ENCODE measurements at regions not wholly inside any gene's neighbourhood (a gene's known extent, or its start where the extent isn't known, plus 50 kb on each side); places are given as distances from the start of the nearest gene placed in this dataset.

DNA sequence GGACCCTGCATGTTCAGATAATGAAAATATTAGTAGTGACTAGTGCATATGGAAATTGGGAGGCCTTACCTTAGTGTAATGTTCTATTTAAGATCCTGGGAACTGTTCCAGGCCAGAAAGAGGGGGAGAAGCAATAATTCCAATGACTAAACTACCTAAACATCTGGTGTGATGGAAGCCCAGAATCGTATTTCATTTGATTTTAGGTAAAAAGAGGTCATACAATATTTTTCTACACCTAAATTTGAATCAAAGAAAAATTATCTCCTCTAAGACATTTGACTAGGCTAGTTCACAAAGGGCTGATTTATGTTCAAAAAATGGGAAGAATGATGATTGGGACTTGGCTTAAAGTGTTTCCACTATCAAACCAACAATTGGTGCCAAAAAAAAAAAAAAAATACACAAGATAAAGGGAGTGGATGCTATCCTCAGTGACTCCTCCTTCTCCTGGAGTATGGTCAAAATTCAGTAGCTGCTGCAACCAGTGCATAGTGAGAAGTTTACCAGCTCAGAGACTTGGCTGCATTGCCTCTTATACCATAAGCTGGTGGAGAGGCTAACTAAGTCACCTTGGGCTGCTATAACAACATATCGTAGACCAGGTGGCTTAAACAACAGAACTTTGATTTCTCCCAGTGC, 1038.3 kb upstream of the ACVR2A start:
- H3K4me1 ChIP-seq: no peaks in the 10 kb centered on the region
- H3K27me3 ChIP-seq: no peaks in the 10 kb centered on the region
- no peak for TF ChIP-seq POLR2A (IDR thresholded peaks at IDR 0.05)
- TF ChIP-seq, protein P1, sequence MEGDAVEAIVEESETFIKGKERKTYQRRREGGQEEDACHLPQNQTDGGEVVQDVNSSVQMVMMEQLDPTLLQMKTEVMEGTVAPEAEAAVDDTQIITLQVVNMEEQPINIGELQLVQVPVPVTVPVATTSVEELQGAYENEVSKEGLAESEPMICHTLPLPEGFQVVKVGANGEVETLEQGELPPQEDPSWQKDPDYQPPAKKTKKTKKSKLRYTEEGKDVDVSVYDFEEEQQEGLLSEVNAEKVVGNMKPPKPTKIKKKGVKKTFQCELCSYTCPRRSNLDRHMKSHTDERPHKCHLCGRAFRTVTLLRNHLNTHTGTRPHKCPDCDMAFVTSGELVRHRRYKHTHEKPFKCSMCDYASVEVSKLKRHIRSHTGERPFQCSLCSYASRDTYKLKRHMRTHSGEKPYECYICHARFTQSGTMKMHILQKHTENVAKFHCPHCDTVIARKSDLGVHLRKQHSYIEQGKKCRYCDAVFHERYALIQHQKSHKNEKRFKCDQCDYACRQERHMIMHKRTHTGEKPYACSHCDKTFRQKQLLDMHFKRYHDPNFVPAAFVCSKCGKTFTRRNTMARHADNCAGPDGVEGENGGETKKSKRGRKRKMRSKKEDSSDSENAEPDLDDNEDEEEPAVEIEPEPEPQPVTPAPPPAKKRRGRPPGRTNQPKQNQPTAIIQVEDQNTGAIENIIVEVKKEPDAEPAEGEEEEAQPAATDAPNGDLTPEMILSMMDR (IDR thresholded peaks at IDR 0.05): no peak
- intact Hi-C loops (cut with DNase I): no loop called here
- 73 to 77% methylated on average over 2 of the region's 2 CpGs for WGBS, 2 donors
- H3K27ac ChIP-seq: no peak overlapping the region
- no peaks in the 10 kb centered on the region for H3K9me3 ChIP-seq
- DNase-seq: no peak
- no peaks in the 10 kb centered on the region for H3K36me3 ChIP-seq
- no peak overlapping the region for H3K4me3 ChIP-seq (replicated peaks in 1 of 3)

DNA sequence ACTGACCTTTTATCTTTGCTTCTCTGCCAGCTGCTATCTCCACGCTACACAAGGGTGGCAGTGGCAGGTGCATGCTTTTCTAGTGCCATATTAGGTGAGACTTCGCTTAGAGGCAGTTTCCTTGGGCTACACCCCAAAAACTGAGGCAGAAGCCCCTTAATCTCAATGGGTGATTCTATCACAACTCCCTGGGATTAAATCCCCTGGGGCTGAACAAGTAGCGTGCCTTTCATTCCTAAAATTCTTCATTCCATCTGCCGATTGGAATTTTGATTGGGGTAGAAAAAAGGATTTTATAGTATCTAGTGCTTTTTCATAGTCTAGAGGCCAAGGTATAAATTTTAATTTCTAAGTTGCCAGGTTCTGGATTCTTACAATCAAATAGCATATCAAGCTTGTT, 1040.5 kb upstream of the ACVR2A start:
- DNase-seq: no peak
- H3K27ac ChIP-seq: no peak overlapping the region
- no peaks in the 10 kb centered on the region for H3K9me3 ChIP-seq
- H3K27me3 ChIP-seq: no peaks in the 10 kb centered on the region
- H3K4me1 ChIP-seq: no peaks in the 10 kb centered on the region
- intact Hi-C loops (cut with DNase I): no loop called here
- H3K36me3 ChIP-seq: no peaks in the 10 kb centered on the region
- TF ChIP-seq POLR2A (IDR thresholded peaks at IDR 0.05): no peak
- TF ChIP-seq, protein P1 (IDR thresholded peaks at IDR 0.05): no peak
- no peak overlapping the region for H3K4me3 ChIP-seq (replicated peaks in 1 of 3)
- WGBS, 2 donors: 83 to 88% methylated on average over 4 of the region's 4 CpGs

DNA sequence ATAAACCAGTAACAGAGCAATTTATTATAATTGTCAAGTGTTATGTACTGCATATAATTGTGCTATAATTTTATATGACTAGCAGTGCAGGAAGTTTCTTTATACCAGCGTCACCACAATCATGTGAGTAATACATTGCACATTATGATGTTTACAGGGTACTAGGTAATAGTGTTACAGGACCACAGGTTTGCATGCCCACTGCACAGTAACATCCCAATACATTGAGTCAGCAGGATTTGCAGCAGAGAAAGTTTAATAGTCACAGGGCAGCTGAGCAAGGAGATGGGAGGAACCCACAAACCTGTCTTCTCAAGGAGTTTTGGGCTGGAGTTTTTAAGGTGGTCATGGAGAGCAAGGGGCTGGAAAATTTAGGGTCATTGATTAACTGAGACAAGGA, 1042.9 kb upstream of the ACVR2A start:
- 92 to 98% methylated on average over 1 of the region's 1 CpG for WGBS, 2 donors
- H3K27me3 ChIP-seq: no peaks in the 10 kb centered on the region
- H3K27ac ChIP-seq: no peak overlapping the region
- no peaks in the 10 kb centered on the region for H3K36me3 ChIP-seq
- H3K9me3 ChIP-seq: no peaks in the 10 kb centered on the region
- no peaks in the 10 kb centered on the region for H3K4me1 ChIP-seq
- H3K4me3 ChIP-seq (replicated peaks in 1 of 3): no peak overlapping the region
- no peak for DNase-seq
- intact Hi-C loops (cut with DNase I): no loop called here
- TF ChIP-seq, protein P1 (IDR thresholded peaks at IDR 0.05): no peak
- no peak for TF ChIP-seq POLR2A (IDR thresholded peaks at IDR 0.05)

DNA sequence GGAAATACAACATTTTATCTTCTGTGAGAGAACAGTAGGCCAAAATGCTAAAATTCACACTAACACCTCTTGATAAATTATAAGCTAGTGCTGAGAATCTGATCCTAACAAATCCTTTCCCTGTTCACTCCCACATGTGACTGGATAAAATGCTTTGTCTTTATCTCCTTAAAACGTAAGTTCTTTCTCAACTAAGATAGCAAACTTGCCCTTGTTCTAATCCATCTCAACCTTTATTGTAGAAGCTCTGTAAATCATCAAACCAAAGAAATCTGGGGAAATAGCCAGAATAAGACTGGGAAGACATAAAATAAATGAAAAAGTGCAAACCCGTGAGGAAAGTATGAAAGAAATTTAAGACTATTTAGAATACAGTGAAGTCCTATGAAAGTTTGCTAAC, 1058.4 kb upstream of the ACVR2A start:
- no peaks in the 10 kb centered on the region for H3K36me3 ChIP-seq
- intact Hi-C loops (cut with DNase I): no loop called here
- WGBS, 2 donors: 79 to 85% methylated on average over 2 of the region's 2 CpGs
- H3K4me1 ChIP-seq: no peaks in the 10 kb centered on the region
- no peak for DNase-seq
- no peak for TF ChIP-seq POLR2A (IDR thresholded peaks at IDR 0.05)
- TF ChIP-seq, protein P1 (IDR thresholded peaks at IDR 0.05): no peak
- H3K27ac ChIP-seq: no peak overlapping the region
- no peaks in the 10 kb centered on the region for H3K27me3 ChIP-seq
- no peak overlapping the region for H3K4me3 ChIP-seq (replicated peaks in 1 of 3)
- H3K9me3 ChIP-seq: no peaks in the 10 kb centered on the region

DNA sequence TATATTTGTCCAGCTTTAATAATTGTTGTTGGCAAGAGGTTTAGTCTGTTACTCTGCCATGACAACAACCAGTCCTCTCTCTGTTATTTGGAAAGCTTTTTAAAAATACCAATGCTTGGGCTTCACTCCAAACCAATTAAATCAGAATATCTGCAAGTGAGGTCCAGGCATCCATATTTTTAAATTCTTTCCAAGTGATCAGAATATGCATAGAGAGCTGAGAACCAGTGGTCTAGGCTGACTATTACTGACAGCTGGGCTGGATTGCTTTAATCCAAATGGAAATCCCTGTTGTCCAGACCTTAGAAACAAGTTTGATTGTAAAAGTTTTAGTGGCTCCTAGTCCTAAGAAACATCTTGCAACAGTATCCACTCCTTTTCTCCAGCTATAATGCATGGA, 1059.7 kb upstream of the ACVR2A start:
- no peak overlapping the region for H3K4me3 ChIP-seq (replicated peaks in 1 of 3)
- H3K27ac ChIP-seq: no peak overlapping the region
- no peaks in the 10 kb centered on the region for H3K36me3 ChIP-seq
- no peaks in the 10 kb centered on the region for H3K4me1 ChIP-seq
- no peaks in the 10 kb centered on the region for H3K27me3 ChIP-seq
- TF ChIP-seq, protein P1 (IDR thresholded peaks at IDR 0.05): no peak
- TF ChIP-seq POLR2A (IDR thresholded peaks at IDR 0.05): no peak
- intact Hi-C loops (cut with DNase I): no loop called here
- DNase-seq: no peak
- H3K9me3 ChIP-seq: no peaks in the 10 kb centered on the region
